WI38 (cell line): ENCODE measurements at regions not wholly inside any gene's neighbourhood (a gene's known extent, or its start where the extent isn't known, plus 50 kb on each side); places are given as distances from the start of the nearest gene placed in this dataset.
"Not testable (repeated sequence)": the region's sequence is repeated elsewhere in the genome, so short reads cannot be mapped to it uniquely, and the experiment has no call there.

Source experiments
- H3K4me3 ChIP-seq: 2 replicates; pipeline ENCODE4 v1.5.1; 2011; ENCODE audit warnings: low read depth, mild to moderate bottlenecking, control low read depth, low read length
- TF ChIP-seq, protein P1 (sequence below): IDR thresholded peaks from 2 replicates; pipeline ENCODE4 v1.5.1; 2012; ENCODE audit warnings: low read depth, mild to moderate bottlenecking, control low read depth, low read length

GRCh38 chrX:136950211-136950610, 69.7 kb upstream of the RBMX start:
- TF ChIP-seq, protein P1, sequence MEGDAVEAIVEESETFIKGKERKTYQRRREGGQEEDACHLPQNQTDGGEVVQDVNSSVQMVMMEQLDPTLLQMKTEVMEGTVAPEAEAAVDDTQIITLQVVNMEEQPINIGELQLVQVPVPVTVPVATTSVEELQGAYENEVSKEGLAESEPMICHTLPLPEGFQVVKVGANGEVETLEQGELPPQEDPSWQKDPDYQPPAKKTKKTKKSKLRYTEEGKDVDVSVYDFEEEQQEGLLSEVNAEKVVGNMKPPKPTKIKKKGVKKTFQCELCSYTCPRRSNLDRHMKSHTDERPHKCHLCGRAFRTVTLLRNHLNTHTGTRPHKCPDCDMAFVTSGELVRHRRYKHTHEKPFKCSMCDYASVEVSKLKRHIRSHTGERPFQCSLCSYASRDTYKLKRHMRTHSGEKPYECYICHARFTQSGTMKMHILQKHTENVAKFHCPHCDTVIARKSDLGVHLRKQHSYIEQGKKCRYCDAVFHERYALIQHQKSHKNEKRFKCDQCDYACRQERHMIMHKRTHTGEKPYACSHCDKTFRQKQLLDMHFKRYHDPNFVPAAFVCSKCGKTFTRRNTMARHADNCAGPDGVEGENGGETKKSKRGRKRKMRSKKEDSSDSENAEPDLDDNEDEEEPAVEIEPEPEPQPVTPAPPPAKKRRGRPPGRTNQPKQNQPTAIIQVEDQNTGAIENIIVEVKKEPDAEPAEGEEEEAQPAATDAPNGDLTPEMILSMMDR: no peak
- no peak overlapping the region for H3K4me3 ChIP-seq

- no peak overlapping the region for H3K4me3 ChIP-seq
- TF ChIP-seq, protein P1: no peak
Measured at GRCh38 chrX:136941396-136942337, 61.1 kb upstream of the RBMX start.

DNA sequence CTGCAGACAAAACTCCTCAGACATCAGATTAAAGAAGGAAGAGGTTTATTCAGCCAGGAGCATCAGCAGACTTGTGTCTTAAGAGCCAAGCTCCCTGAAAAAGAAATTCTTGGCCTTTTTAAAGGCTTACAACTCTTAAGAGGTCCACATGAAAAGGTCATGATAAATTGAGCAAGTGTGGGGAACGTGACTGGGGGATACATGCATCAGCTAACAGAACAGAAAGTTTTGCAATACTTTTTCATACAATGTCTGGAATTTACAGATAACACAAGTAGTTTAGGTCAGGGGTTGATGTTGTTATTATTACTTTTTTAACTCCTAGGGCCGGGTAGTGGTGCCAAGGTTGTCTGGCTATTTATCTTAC, 55.6 kb upstream of the RBMX start:
- H3K4me3 ChIP-seq: no peak overlapping the region
- TF ChIP-seq, protein P1: no peak

DNA sequence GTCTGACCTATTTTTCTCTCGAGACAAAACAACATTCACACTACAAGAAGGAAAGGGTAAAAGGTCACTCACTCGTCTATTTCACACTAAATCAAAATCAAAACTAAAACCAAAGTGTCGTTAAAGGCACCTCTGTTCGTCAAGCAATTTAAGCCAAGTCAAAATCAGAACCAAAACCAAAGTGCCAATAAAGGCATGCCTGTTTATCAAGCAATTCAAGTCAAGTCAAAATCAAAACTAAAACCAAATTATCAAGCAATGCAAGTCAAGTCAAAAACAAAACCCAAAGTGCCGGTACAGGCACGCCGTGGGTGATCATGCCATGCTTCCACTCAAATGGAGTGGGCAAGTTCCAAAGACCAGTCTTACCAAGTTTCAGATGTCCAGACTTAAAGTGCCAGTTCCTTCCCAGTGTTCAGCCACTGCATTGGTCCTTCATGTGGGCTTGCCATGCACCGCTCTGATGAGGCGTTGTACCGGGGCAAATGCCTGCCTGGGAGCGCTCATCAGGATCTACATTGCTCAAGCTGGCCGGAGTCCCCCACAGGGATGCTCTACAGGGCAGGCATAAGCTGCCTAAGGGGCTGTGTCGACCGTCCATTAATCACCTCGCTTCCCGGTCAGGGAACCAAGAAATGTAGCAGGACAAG, 55.1 kb upstream of the RBMX start:
- not testable (repeated sequence) for H3K4me3 ChIP-seq

DNA sequence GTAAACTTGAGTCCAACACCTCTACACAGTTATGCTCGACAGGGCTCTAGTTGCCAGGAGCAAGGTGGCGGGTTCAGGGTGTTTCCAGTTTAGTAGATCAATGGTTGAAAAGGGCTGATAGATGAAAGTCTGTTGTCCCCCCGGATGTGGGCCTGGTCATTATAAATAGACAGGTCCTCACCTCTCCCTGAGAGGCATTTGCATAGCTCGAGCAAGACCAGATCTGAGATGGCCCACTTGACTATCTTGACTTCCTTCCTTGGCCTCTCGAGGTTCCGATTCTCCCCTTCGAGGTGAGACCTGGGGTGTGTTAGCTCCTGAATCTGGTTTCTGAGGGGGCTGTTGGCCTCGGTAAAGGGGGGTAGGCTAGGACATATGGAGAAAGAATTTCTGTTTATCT, 54.1 kb upstream of the RBMX start:
- not testable (repeated sequence) for H3K4me3 ChIP-seq

- H3K4me3 ChIP-seq: no peak overlapping the region
- TF ChIP-seq, protein P1: no peak
Measured at GRCh38 chrX:136933611-136934145, 53.2 kb upstream of the RBMX start.

DNA sequence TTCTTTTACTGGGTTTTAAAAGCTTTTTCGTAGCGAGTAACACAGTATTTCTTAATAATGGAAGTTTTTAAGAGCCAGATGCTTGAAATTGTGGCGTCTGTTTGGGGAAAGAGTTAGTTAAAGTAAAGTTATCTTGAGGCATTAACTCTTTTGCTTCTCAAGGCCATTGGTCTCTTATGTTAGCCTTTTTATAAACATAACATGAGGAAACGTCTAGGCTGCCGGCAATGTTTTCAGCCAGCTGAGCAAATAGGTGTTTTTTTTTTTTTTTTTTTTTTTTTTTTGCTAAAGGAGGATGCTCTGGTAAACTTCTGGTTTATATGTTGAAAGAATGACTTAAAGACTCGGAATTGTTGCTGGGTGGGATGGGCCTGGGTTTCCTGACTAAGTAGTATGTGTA, 51.1 kb upstream of the RBMX start:
- TF ChIP-seq, protein P1: no peak
- H3K4me3 ChIP-seq: no peak overlapping the region
